ENCODE measurements at regions not wholly inside any gene's neighbourhood (a gene's known extent, or its start where the extent isn't known, plus 50 kb on each side); places are given as distances from the start of the nearest gene placed in this dataset.

- H3K27ac Mint-ChIP-seq (ENCODE audit: unreplicated experiment), result no peak overlapping the region
- H3K27me3 Mint-ChIP-seq (ENCODE audit: low read depth), result peaks cover 6% of the 10 kb centered on the region
- H3K9me3 Mint-ChIP-seq (ENCODE audit: low read depth), result peaks cover 26% of the 10 kb centered on the region
- no peaks in the 10 kb centered on the region for H3K4me1 Mint-ChIP-seq (ENCODE audit: low read depth)
- TF ChIP-seq CTCF (IDR thresholded peaks at IDR 0.05), result no peak
- no peaks in the 10 kb centered on the region for H3K36me3 Mint-ChIP-seq (ENCODE audit: low read depth)
- DNase-seq (ENCODE audit: low spot score), result no peak
- no peak overlapping the region for H3K4me3 Mint-ChIP-seq (ENCODE audit: unreplicated experiment)
Observed at GRCh38 chr9:102569436-102569835, 425.7 kb upstream of the CYLC2 start.

GRCh38 chr9:102551346-102551745, 443.8 kb upstream of the CYLC2 start:
- TF ChIP-seq CTCF (IDR thresholded peaks at IDR 0.05), result no peak
- no peaks in the 10 kb centered on the region for H3K4me1 Mint-ChIP-seq (ENCODE audit: low read depth)
- no peak for DNase-seq (ENCODE audit: low spot score)
- no peak overlapping the region for H3K4me3 Mint-ChIP-seq (ENCODE audit: unreplicated experiment)
- peaks cover 35% of the 10 kb centered on the region for H3K9me3 Mint-ChIP-seq (ENCODE audit: low read depth)
- no peak overlapping the region for H3K27ac Mint-ChIP-seq (ENCODE audit: unreplicated experiment)
- H3K36me3 Mint-ChIP-seq (ENCODE audit: low read depth), result no peaks in the 10 kb centered on the region
- no peaks in the 10 kb centered on the region for H3K27me3 Mint-ChIP-seq (ENCODE audit: low read depth)

- Mint-ChIP-seq H3K4me3 (ENCODE audit: unreplicated experiment) (no peak overlapping the region), H3K9me3 (ENCODE audit: low read depth) (peaks cover 35% of the 10 kb centered on the region), H3K4me1 (ENCODE audit: low read depth) (no peaks in the 10 kb centered on the region), H3K27ac (ENCODE audit: unreplicated experiment) (no peak overlapping the region), H3K36me3 (ENCODE audit: low read depth) (no peaks in the 10 kb centered on the region), H3K27me3 (ENCODE audit: low read depth) (no peaks in the 10 kb centered on the region)
- TF ChIP-seq CTCF (IDR thresholded peaks at IDR 0.05), result no peak
- no peak for DNase-seq (ENCODE audit: low spot score)
Observed at GRCh38 chr9:102550886-102551285, 444.2 kb upstream of the CYLC2 start.

- no peak for TF ChIP-seq CTCF (IDR thresholded peaks at IDR 0.05)
- Mint-ChIP-seq H3K4me1 (ENCODE audit: low read depth) (no peaks in the 10 kb centered on the region), H3K27ac (ENCODE audit: unreplicated experiment) (no peak overlapping the region), H3K4me3 (ENCODE audit: unreplicated experiment) (no peak overlapping the region), H3K9me3 (ENCODE audit: low read depth) (peaks cover 35% of the 10 kb centered on the region), H3K36me3 (ENCODE audit: low read depth) (no peaks in the 10 kb centered on the region), H3K27me3 (ENCODE audit: low read depth) (no peaks in the 10 kb centered on the region)
- no peak for DNase-seq (ENCODE audit: low spot score)
Observed at GRCh38 chr9:102550266-102550665, 444.9 kb upstream of the CYLC2 start.

GRCh38 chr9:102534031-102534430, 461.1 kb upstream of the CYLC2 start:
- H3K27me3 Mint-ChIP-seq (ENCODE audit: low read depth), result no peaks in the 10 kb centered on the region
- no peak overlapping the region for H3K4me3 Mint-ChIP-seq (ENCODE audit: unreplicated experiment)
- H3K36me3 Mint-ChIP-seq (ENCODE audit: low read depth), result no peaks in the 10 kb centered on the region
- H3K9me3 Mint-ChIP-seq (ENCODE audit: low read depth), result no peaks in the 10 kb centered on the region
- H3K27ac Mint-ChIP-seq (ENCODE audit: unreplicated experiment), result no peak overlapping the region
- DNase-seq (ENCODE audit: low spot score), result no peak
- H3K4me1 Mint-ChIP-seq (ENCODE audit: low read depth), result no peaks in the 10 kb centered on the region
- no peak for TF ChIP-seq CTCF (IDR thresholded peaks at IDR 0.05)

Data from chondrocyte (in vitro differentiated cells).